H9 (cell line): ENCODE measurements at regions not wholly inside any gene's neighbourhood (a gene's known extent, or its start where the extent isn't known, plus 50 kb on each side); places are given as distances from the start of the nearest gene placed in this dataset.

Experiments
- DNase-seq: peaks from one replicate; pipeline ENCODE4 v3.0.0-alpha.2; 2017
- H2AFZ ChIP-seq: one replicate; pipeline ENCODE4 v1.6.1; 2013; ENCODE audit warnings: mild to moderate bottlenecking, low read length, control low read depth, moderate library complexity
- H2AK5ac ChIP-seq: 2 replicates; pipeline ENCODE4 v1.6.1; 2013; ENCODE audit warnings: low read length, control low read depth, mixed read lengths; ENCODE audit not compliant: insufficient read length
- H2BK120ac ChIP-seq: one replicate; pipeline ENCODE4 v1.6.1; 2013; ENCODE audit warnings: low read depth, mild to moderate bottlenecking, low read length, control low read depth, inconsistent platforms; ENCODE audit not compliant: poor library complexity, severe bottlenecking
- H2BK12ac ChIP-seq: 2 replicates; pipeline ENCODE4 v1.6.1; 2013; ENCODE audit warnings: low read length, control low read depth, mixed read lengths, low read depth; ENCODE audit not compliant: insufficient read length
- H2BK15ac ChIP-seq: 2 replicates; pipeline ENCODE4 v1.6.1; 2013; ENCODE audit warnings: low read depth, low read length, control low read depth
- H2BK20ac ChIP-seq: one replicate; pipeline ENCODE4 v1.6.1; 2013; ENCODE audit warnings: low read depth, mild to moderate bottlenecking, low read length, control low read depth, inconsistent platforms; ENCODE audit not compliant: poor library complexity, severe bottlenecking
- H2BK5ac ChIP-seq: 2 replicates; pipeline ENCODE4 v1.6.1; 2013; ENCODE audit warnings: low read length, control low read depth, mixed read lengths; ENCODE audit not compliant: insufficient read length
- H3K14ac ChIP-seq: 2 replicates; pipeline ENCODE4 v1.6.1; 2013; ENCODE audit warnings: low read length, control low read depth; ENCODE audit not compliant: insufficient read depth
- H3K18ac ChIP-seq: 2 replicates; pipeline ENCODE4 v1.6.1; 2013; ENCODE audit warnings: low read depth, mild to moderate bottlenecking, mixed read lengths, low read length, control low read depth; ENCODE audit not compliant: insufficient read length
- H3K23ac ChIP-seq: 2 replicates; pipeline ENCODE4 v1.6.1; 2013; ENCODE audit warnings: low read length, control low read depth, mixed read lengths, low read depth; ENCODE audit not compliant: insufficient read length
- H3K23me2 ChIP-seq: 2 replicates; pipeline ENCODE4 v1.6.1; 2013; ENCODE audit warnings: low read depth, mild to moderate bottlenecking, mixed read lengths, low read length, control low read depth; ENCODE audit not compliant: insufficient read length, poor library complexity, severe bottlenecking
- H3K27ac ChIP-seq: 2 replicates; pipeline ENCODE4 v1.5.1; 2013; ENCODE audit warnings: low read length, control low read depth, mixed read lengths, low read depth; ENCODE audit not compliant: insufficient read length
- H3K27me3 ChIP-seq: 2 replicates; pipeline ENCODE4 v1.6.1; 2013; ENCODE audit warnings: low read length, control low read depth, inconsistent platforms; ENCODE audit not compliant: insufficient read depth
- H3K4ac ChIP-seq: 2 replicates; pipeline ENCODE4 v1.6.1; 2013; ENCODE audit warnings: low read depth, mild to moderate bottlenecking, control low read depth, inconsistent platforms, low read length, moderate library complexity
- H3K4me1 ChIP-seq: 2 replicates; pipeline ENCODE4 v1.6.1; 2013; ENCODE audit warnings: low read length, control low read depth, inconsistent platforms; ENCODE audit not compliant: insufficient read depth
- H3K4me2 ChIP-seq: 2 replicates; pipeline ENCODE4 v1.6.1; 2013; ENCODE audit warnings: low read length, control low read depth, mixed read lengths; ENCODE audit not compliant: insufficient read length, insufficient read depth
- H3K56ac ChIP-seq: 2 replicates; pipeline ENCODE4 v1.6.1; 2013; ENCODE audit warnings: low read depth, mild to moderate bottlenecking, mixed read lengths, low read length, control low read depth; ENCODE audit not compliant: insufficient read length
- H3K79me1 ChIP-seq: 2 replicates; pipeline ENCODE4 v1.6.1; 2013; ENCODE audit warnings: low read depth, mild to moderate bottlenecking, moderate library complexity, low read length, control low read depth, inconsistent platforms; ENCODE audit not compliant: insufficient read depth, poor library complexity, severe bottlenecking
- H3K79me2 ChIP-seq: 2 replicates; pipeline ENCODE4 v1.6.1; 2013; ENCODE audit warnings: low read length, control low read depth, inconsistent platforms; ENCODE audit not compliant: insufficient read depth
- H3K9ac ChIP-seq: 2 replicates; pipeline ENCODE4 v1.6.1; 2013; ENCODE audit warnings: low read length, control low read depth, mixed read lengths; ENCODE audit not compliant: insufficient read length; ENCODE audit errors: extremely low read depth
- H3K9me3 ChIP-seq: one replicate; pipeline ENCODE4 v1.6.1; 2013; ENCODE audit warnings: low read depth, low read length, inconsistent platforms; ENCODE audit not compliant: control insufficient read depth
- H3T11ph ChIP-seq: one replicate; pipeline ENCODE4 v1.6.1; 2013; ENCODE audit warnings: mild to moderate bottlenecking, low read length, control low read depth, inconsistent platforms
- H4K20me1 ChIP-seq: one replicate; pipeline ENCODE4 v1.6.1; 2013; ENCODE audit not compliant: control insufficient read depth, insufficient read length, insufficient read depth
- H4K5ac ChIP-seq: 2 replicates; pipeline ENCODE4 v1.6.1; 2013; ENCODE audit warnings: low read depth, mild to moderate bottlenecking, mixed read lengths, low read length, control low read depth; ENCODE audit not compliant: insufficient read length
- H4K8ac ChIP-seq: replicated peaks from 2 replicates; pipeline ENCODE4 v1.6.1; 2013; ENCODE audit warnings: low read length, control low read depth, mixed read lengths, low read depth; ENCODE audit not compliant: insufficient read length
- H4K91ac ChIP-seq: 2 replicates; pipeline ENCODE4 v1.6.1; 2013; ENCODE audit warnings: low read depth, mild to moderate bottlenecking, moderate library complexity, mixed read lengths, low read length, control low read depth; ENCODE audit not compliant: insufficient read length
- H3K27ac Mint-ChIP-seq, 3 experiments: 2 replicates in 2 of 3; 3 replicates in 1 of 3; pipeline ENCODE4 v1.8.0; 2020 to 2021; ENCODE audit warnings: mixed read lengths in 3 of 3, mild to moderate bottlenecking in 1 of 3, moderate library complexity in 1 of 3
- H3K27me3 Mint-ChIP-seq: 2 replicates; pipeline ENCODE4 v1.8.0; 2021; ENCODE audit warnings: low read depth, mild to moderate bottlenecking, moderate library complexity, mixed read lengths
- H3K36me3 Mint-ChIP-seq, 3 experiments: 2 replicates in 2 of 3; 3 replicates in 1 of 3; pipeline ENCODE4 v1.8.0; 2020 to 2021; ENCODE audit warnings: low read depth in 3 of 3, mixed read lengths in 3 of 3; ENCODE audit not compliant: insufficient read depth in 1 of 3
- H3K4me1 Mint-ChIP-seq, 2 experiments: 2 replicates each; pipeline ENCODE4 v1.8.0; 2020; ENCODE audit warnings: mixed read lengths in 2 of 2
- H3K4me3 Mint-ChIP-seq, 2 experiments: 2 replicates in 1 of 2; 3 replicates in 1 of 2; pipeline ENCODE4 v1.8.0; 2020 to 2021; ENCODE audit warnings: mild to moderate bottlenecking in 2 of 2, mixed read lengths in 2 of 2, moderate library complexity in 1 of 2
- H3K9me3 Mint-ChIP-seq, 2 experiments: 2 replicates in 1 of 2; 3 replicates in 1 of 2; pipeline ENCODE4 v1.8.0; 2020; ENCODE audit warnings: mild to moderate bottlenecking in 2 of 2, mixed read lengths in 2 of 2, moderate library complexity in 1 of 2
- CTCF ChIP-seq: fragments of 200-600 bp; sonication (generic); conservative IDR thresholded peaks from 3 replicates; pipeline ENCODE4 v1.8.0; 2021; ENCODE audit warnings: antibody characterized with exemption, mild to moderate bottlenecking
- WGBS: extraction: QIAGEN DNeasy Blood & Tissue Kit; methylation state at CpG from one replicate; pipeline ENCODE4 v1.1.7; 2013; ENCODE audit warnings: missing lambda C conversion rate, low lambda C conversion rate, mixed read lengths; ENCODE audit not compliant: insufficient read length; ENCODE audit errors: extremely low coverage; 5-methylcytosine and 5-hydroxymethylcytosine counted together

DNA sequence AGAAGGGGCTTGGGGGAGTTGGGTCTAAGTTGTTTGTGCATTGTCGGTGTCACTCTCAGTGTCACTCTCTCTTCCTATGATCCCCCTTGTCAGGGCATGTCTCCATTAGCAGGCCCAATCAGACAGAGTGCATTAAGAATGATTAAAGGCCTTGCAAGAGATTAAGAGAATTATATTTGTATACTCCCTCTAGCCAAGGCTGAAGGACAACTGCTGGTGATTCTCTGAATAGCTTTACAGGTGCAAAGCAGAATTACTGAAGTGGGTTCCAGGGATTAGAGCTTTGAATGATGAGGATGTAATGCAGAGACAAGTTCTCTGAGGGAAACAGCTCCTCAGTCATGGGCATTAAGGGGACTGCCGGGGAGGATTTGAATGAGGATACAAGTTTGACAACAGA is 104.8 kb upstream of the LGALSL start:
- no peak overlapping the region for H3K27ac ChIP-seq
- no peak overlapping the region for H2BK15ac ChIP-seq
- no peaks in the 10 kb centered on the region for H3K9me3 ChIP-seq
- H2BK12ac ChIP-seq: no peak overlapping the region
- H3K23me2 ChIP-seq: no peaks in the 10 kb centered on the region
- DNase-seq: no peak
- no peak overlapping the region for H2AFZ ChIP-seq
- H3K4ac ChIP-seq: no peak overlapping the region
- no peaks in the 10 kb centered on the region for H3K4me1 ChIP-seq
- H3K23ac ChIP-seq: no peak overlapping the region
- no peaks in the 10 kb centered on the region for H3K9me3 Mint-ChIP-seq
- no peak overlapping the region for H2BK5ac ChIP-seq
- H3T11ph ChIP-seq: no peak overlapping the region
- H3K9ac ChIP-seq: no peak overlapping the region
- no peak overlapping the region for H4K5ac ChIP-seq
- H2AK5ac ChIP-seq: no peak overlapping the region
- H3K79me2 ChIP-seq: no peaks in the 10 kb centered on the region
- no peaks in the 10 kb centered on the region for H4K20me1 ChIP-seq
- no peak overlapping the region for H3K56ac ChIP-seq
- H3K18ac ChIP-seq: no peak overlapping the region
- no peak overlapping the region for H3K4me2 ChIP-seq
- H3K27ac Mint-ChIP-seq: no peak overlapping the region
- no peak overlapping the region for H2BK120ac ChIP-seq
- H3K36me3 Mint-ChIP-seq: no peaks in the 10 kb centered on the region
- H3K4me3 Mint-ChIP-seq: no peak overlapping the region
- H3K27me3 ChIP-seq: no peaks in the 10 kb centered on the region
- no peaks in the 10 kb centered on the region for H3K27me3 Mint-ChIP-seq
- H3K79me1 ChIP-seq: no peaks in the 10 kb centered on the region
- no peak overlapping the region for H2BK20ac ChIP-seq
- no peak overlapping the region for H4K91ac ChIP-seq
- peaks cover 7 to 14% of the 10 kb centered on the region in 2 experiments for H3K4me1 Mint-ChIP-seq
- WGBS: no CpG with 5 or more reads among the region's 2 CpGs
- no peak overlapping the region for H4K8ac ChIP-seq
- no peak overlapping the region for H3K14ac ChIP-seq
- no peak; the same call in 2 of the 3 replicates for TF ChIP-seq CTCF
